NCI-H460 (cell line): ENCODE measurements at regions not wholly inside any gene's neighbourhood (a gene's known extent, or its start where the extent isn't known, plus 50 kb on each side); places are given as distances from the start of the nearest gene placed in this dataset.

Experiments
- DNase-seq: peaks from one replicate; pipeline ENCODE4 v3.0.0-alpha.2; 2016; ENCODE audit warnings: low read depth; ENCODE audit errors: extremely low read depth

DNA sequence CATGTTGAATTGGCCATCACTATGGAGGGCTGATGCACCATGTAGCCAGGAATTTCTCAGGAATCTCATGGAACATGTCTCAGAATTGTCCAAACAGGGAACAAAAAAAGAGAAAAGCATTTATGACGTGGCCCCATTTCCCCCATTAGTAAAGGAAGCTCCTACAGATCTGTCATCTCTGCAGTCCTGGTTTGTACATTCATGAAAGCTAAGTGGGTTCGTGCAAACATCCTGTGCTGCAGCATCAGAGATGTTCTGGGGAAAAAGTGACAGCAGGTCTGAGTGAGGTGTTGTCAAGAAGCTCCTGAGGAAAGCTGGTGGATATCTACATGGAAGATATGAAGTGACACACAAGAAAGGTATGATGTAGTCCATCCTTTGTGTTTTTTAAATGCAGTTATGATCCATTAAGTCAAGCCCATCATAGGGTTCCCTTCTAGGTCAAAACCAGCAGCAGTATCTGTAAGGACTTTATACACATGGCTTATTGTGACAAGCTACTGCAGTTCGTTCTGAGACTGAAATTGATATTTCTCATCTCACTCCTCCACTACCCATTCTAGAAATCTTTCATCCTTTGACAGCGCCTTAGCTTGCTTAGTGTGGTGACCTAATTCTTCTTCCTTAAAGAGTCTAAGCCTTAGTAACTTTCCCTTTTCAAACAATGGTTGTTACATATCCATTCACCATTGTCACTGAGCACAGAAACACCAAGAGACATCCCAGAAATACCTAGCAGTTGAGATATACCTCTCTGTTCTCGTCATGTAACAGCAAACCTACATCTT is 200.0 kb upstream of the TCF21 start:
- DNase-seq = no peak

DNA sequence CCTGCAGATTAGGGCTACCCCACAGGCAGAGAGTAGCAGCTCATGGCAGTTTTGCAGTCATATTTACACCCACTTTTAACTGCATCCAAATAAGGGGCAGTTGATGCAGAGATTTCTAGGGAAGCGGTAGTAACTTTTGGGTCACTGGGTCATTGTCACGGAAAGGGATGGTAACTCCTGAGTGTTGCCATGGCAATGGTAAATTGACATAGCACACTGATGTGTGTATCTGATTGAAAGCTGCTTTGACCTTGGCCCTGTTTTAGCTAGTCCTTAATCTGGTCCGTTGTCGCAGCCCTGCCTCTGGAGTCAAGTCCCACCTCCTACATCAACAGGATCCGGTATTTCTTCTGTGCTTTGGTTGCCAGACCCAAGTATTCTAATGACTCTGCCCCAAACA is 199.1 kb upstream of the TCF21 start:
- no peak for DNase-seq

DNA sequence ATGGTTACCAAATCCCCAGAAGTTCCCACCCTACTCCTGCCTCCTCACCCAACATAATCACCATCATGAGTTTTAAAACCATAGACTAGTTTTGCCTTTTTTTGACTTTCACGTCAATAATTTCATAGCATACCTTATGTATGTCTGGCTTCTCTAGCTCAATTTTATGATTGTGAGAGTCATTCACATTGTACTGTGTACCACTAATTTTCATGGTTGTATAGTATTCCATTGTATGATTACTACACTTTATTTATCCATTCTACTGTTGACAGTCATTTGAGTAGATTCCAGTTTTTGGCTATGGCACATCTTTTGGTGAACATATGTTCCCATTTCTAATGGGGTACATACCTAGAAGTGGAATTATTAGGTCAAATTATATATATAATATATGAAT is 195.3 kb upstream of the TCF21 start:
- no peak for DNase-seq

DNA sequence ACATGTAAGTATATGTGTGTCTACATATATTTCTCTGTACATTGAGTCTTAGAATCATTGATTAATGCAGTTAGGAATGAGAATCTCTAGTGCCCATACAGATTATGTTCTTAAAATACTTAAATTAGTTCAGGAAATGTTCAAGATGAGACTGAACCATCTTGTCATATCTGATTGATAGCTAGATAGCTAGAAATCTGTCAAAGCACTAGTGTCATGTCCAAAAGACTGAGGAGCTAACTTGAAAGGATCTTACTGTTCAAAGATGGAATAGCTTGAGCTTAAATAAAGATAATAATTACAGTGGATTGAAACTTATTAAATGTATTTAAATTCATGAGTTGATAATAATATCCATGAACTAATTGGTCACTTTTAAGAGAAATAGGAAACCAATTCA is 191.7 kb upstream of the TCF21 start:
- no peak for DNase-seq

DNA sequence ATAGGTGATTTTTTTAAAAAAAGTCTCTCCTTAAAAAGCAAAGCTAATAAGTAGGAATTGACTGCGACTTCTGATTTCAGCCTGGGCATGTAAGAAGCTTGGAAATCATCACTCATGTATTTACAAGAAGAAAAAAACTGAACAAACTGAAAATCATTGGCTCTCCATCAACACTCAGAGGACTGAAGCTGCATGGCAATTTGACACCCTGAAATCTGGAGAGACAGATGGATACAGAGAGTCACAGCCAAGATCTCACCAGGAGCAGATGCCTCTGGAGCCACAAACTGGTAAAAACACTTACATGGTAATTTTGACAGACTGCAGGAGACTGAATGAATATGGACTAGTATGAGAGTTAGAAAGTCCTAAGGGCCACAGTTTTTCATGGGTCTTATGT is 191.2 kb upstream of the TCF21 start:
- no peak for DNase-seq

DNA sequence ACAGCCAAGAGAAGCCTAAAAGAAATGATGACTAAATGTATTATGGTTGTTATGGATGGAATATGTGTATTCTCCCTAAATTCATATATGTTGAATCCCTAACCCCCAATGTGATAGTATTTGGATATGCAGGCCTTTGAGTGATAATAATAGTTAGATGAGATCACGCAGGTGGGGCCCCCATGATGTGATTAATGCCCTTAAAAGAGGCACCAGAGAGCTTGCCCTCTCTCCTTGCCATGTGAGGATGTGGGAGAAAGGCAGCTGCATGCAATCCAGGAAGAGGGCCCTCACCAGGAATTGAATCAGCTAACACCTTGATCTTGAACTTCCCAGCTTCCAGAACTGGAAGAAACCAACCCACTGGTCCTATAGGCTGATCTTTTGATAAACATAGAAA is 190.6 kb upstream of the TCF21 start:
- no peak for DNase-seq

DNA sequence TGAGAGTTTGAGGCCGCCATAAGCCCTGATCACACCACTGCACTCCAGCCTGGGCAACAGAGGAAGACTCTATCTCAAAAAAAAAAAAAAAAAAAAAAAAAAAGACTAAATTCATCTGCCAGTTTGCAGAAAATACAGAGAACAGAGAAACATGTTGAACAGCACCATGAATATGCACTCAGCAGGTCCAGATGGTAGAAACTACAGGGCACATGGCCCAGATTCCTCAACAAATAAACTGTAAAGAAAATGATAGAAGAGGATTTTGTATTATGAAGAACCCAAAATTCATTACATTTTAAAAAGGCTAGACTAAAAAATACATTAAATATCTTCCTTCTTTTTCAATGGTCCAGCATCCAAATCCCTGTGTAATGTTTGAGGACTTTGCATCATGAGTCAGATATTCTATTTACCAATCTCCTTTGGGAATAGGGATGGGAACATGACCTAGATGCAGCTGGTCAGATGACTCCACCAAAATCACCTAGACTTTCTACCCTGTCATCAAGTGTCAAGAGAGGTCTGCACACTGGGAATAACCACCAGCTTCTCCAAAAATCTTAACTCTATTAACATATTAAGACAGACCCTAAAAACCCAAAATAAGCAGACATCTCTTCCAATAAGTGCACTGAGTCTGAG is 189.1 kb upstream of the TCF21 start:
- DNase-seq = no peak

DNA sequence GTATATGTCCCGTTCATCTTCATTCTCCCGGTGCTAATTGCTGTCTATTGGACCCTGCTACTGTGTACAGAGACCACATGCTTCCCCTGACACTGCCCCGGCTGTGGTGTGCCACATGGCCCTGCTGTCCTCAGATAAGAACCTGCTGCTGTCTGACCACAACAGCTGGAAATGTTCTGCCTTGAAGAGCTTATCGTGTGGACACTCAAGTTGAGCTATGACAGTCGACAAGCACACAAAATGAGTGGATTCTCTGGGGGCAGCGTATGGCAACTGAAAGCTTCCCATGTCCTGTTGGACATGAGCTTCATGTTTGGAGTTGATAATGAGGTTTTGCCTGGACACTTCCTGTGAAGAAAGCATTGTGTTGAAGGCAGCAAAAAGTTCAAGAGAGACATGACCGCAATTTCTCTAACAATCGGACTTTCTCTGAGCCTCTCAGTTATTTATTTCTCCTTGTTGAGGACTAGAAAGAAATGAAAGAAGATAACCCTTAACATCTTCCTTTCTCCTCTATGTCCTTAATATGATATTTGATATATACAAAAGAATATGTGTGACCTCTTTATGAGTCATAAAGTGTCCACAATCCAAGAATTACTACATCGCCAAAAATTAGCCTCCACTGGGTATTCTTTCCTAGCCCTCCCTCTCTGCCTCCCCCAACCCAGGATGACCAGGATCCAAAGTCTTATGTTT is 187.1 kb upstream of the TCF21 start:
- DNase-seq = no peak

DNA sequence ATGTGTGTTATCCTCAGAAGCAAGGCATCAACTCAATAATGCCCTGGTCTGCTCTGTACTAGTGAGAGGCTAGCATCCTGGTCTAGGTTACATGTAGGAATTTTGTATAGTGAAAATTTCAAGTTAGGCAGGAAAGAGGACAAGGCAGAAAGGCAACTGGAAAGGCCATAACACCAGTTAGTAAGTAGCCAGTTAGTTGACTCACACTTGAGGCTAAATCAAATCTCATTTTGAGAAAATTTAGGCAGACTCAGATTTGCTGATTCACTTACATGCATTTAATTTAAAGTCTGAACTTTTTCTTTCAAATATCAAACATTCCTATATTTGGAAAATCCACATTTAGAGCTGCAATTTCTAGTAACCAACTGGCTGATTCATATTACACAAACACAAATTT is 184.5 kb upstream of the TCF21 start:
- DNase-seq = no peak

DNA sequence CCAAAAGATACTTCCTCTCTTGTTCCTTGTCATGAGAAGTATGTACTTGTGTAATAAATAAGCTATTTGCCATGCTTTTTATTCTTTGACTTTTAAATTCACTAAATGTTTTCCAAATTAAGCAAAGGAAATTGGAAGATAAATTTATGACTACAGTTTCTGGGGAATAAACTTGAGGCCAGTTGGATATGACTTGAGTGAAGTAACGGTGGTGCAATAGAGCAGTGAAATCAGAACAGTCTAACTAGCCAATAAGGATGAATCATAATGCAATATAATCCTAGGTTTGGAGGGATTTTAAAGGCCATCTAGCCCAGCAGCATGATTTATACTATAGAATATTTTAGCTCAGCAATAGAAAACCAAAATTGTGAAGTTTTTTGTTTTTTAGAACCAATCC is 183.8 kb upstream of the TCF21 start:
- no peak for DNase-seq

DNA sequence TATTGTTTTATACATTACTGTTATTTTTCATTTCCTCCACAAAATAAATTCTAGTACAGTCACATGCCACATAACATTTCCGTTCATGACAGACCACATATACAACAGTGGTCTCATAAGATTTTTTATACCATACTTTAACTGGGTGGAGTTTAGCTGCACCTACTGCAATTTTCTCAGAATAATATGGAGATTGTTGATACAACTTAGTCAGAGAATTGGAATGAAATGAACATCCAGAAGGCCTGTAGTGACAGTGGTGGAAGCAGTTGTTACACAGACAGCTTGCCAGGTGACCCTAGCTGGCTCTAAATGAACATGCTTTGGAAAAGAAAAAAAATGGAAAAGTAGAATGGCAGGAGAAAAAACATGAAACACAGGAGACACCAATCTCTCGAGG is 183.2 kb upstream of the TCF21 start:
- DNase-seq = no peak

DNA sequence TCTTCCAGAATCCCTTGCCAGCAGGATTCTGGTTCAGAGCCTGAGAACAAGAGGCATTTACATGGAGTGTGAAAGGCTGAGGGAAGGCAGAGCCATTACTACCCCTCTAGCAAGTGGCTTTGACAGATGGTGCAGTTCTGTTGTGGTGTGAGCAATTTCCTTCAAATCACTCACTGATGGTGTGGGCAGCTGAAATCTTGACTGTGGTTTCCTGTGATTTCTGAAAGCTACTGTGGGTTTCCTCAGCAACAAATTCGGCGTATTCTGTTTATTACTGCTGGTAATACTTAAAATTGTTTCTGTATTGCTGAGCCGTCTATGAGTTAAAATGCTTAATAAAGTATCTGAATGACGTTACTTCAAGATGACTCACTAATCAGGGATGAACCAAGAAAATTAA is 181.5 kb upstream of the TCF21 start:
- DNase-seq = no peak

DNA sequence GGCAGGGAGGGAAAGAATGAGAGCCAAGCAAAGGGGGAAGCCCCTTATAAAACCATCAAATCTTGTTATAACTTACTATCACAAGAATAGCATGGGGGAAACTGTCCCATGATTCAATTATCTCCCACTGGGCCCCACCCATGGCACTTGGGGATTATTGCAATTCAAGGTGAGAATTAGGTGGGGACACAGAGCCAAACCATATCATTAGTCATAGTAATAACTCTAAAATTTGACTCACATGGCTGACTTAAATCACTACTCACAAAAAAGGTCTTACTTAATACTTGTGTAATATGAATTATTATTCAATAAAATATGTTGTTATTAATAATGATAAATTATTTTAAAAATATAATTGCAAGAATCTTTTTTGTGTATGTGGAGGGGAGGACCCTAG is 178.1 kb upstream of the TCF21 start:
- no peak for DNase-seq

DNA sequence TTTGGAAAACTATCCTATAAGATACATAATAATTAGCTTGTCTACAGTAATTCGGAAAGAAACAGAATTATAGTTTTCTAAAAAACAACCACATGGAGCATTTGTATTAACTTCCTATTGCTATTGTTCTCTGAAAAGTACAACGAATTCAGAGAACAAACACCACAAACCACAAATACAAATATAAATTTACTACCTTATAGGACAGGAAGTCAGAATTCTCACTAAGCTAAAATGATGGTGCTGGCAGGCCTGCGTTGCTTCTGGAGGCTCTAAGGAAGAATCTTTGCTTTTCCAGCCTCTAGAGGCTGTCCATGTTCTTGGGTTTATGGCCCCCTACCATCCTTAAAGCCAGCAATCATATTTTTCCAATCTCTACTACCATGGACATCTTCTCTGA is 173.6 kb upstream of the TCF21 start:
- no peak for DNase-seq

DNA sequence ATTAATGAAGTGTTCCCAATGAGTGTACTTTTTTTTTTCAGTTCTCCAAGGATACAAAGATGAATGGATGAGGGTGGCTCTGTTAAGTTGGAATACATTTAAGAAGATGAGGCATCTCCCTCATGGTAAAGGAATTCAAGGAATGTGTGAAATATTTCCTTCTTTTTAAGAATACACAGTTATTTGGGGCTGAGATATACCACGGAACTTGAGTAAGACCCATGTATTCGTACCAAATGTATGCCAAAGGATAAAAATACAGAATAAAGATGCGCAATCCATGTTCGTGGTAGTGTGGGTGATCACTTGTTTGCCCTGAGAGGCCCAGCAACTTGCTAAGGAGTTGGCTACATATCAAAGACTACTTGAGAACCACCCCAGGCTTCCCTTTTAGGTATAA is 164.2 kb upstream of the TCF21 start:
- peak; percentile 43 for DNase-seq

DNA sequence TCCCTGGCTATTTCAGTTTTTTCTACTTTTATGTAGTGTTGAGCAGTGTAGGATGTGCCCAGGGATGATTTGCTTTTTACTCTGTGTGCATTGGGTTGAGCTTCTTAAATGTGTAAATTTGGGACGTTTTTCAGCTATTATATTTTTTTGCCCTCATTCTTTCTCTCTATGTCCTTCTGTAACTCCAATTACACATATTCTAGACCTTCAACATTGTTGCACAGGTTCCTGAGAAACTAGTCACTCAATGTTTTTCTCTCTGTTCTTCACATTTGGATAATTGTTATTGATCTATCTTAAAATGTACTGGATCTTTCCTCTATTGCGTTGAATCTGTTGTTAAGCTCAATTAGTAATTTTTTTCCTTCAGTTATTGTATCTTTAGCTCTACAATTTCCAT is 162.7 kb upstream of the TCF21 start:
- DNase-seq = no peak

DNA sequence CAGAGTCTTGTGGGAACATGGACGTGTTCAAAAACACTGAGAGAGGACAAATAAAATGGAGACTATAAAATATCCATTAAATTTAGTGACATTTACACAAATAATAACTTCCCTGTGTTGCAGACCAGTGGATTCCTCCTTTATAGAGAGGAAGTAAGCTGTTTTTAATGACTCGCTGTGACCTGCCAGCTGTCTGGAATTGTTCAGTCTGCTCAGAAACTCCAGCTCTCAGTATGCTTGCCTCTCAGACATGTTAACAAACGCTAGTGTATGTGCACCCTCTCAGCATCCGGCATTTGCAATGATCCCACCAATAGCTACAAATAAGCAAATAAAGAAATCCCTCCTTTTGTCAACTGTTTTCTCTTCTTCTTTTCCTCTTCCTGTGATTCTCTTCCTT is 158.0 kb upstream of the TCF21 start:
- DNase-seq = no peak

DNA sequence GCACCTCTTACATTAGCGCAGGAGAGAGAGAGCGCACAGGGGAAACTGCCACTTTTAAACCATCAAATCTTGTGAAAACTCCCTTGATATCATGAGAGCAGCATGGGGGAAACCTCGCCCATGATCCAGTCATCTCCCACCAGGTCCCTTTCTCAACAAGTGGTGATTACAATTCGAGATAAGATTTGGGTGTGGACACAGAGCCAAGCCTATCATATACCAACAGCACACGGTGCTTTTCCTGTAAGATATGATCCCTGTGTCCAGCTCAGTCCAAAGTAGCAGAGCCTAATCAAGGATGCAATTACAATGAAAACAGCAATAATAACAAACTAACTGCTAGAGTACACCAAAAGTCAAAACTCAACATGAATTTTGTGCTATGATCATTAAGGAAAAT is 148.7 kb upstream of the TCF21 start:
- no peak for DNase-seq

DNA sequence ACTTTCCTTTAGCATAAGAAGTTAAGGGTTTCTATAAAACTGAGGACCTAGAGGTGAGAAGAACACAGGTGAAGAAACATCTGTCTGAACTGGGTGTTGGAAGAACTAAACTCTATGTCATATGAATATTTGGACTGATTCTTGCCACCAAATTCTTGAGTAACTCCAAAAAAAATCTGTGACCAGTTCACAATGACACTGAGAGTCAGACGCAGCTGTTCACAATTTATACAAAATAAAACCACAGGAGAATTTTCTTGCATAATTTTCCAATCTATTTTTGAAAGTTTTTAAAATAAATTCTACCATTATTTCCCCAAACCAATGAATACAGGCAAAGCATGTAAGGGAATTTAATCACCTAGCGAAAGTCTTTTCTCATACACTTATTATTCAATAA is 148.1 kb upstream of the TCF21 start:
- no peak for DNase-seq

DNA sequence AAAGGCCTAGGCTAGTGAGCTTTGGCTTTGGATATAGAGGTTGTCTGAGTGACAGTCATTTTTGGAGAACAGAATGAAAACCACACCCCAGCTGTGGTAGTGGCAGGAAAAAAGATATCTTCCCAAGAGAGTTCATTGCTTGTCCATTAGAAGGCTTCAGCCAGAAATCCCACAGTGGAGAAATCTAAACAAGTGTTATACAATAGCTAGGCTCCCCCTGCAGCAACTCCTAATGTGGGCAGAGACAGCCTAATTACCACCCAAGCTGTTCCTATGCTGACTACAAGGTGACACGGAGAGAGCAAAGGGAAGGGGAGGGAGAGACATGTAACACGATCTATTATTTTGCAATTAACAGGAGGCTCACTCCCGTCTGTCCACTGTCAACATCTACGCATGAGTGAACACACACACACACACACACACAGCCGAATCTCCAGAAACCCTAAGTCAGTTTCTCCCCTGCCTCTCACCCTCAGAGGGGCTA is 147.5 kb upstream of the TCF21 start:
- DNase-seq = peak; percentile 59

DNA sequence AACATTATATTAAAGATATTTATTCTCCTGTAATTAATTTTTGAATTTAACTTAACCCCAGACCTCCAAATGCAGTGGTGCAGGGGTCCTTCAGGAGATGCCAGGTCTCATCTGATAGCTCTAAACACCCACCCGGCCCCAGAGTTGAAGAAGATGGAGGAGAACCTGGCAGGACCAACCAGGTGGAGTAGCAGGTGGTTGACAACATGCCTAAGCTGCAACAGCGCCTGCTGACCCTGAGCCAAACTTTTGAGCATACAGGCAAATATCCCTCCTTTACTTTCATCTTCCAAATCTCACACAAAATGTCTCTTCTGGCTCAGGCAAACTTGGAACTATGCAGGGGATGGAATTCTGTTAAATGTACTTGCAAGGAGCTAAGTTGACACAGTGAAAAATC is 145.3 kb upstream of the TCF21 start:
- DNase-seq = no peak

DNA sequence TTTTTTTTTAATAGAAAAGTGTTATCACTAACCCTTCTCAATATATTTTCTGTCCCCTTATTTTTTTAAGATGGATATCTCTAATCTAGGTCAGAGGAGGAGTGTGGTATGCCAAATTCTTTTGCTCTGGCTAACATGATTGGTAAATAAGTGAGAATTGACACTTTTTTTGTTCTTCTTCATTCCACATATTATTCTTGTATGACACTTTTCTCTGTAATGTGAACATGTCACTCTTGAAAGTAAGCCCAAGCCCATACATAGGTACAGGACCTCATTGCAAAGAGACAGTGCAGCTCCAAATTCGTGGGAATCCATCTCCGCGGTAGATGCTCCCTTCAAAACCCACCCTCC is 142.5 kb upstream of the TCF21 start:
- no peak for DNase-seq
